ENCODE measurements at regions not wholly inside any gene's neighbourhood (a gene's known extent, or its start where the extent isn't known, plus 50 kb on each side); places are given as distances from the start of the nearest gene placed in this dataset.

- 95% methylated on average over 10 of the region's 10 CpGs for WGBS, 2 experiments
- H3K4me3 ChIP-seq (ENCODE audit: insufficient read depth, low read depth, low read length), result no peak overlapping the region
- H3K4me1 ChIP-seq (ENCODE audit: control insufficient read depth, insufficient read depth, low read length), result no peaks in the 10 kb centered on the region
- H3K9me3 ChIP-seq (ENCODE audit: control insufficient read depth, low read length), result no peaks in the 10 kb centered on the region
- H3K27me3 ChIP-seq (ENCODE audit: control insufficient read depth, insufficient read depth, low read length, poor library complexity, severe bottlenecking), result no peaks in the 10 kb centered on the region
- H3K36me3 ChIP-seq (ENCODE audit: control insufficient read depth, insufficient read depth, low read length), result no peaks in the 10 kb centered on the region
- H3K27ac ChIP-seq (ENCODE audit: insufficient read depth, low read depth, low read length, poor library complexity, severe bottlenecking), result no peak overlapping the region
These were observed 143.3 kb upstream of the GPR26 start for GRCh38 chr10:123522702-123523312.

GRCh38 chr10:123523833-123524232 is 142.3 kb upstream of the GPR26 start:
- Histone ChIP-seq H3K9me3 (ENCODE audit: control insufficient read depth, low read length) (no peaks in the 10 kb centered on the region), H3K27ac (ENCODE audit: insufficient read depth, low read depth, low read length, poor library complexity, severe bottlenecking) (no peak overlapping the region), H3K4me1 (ENCODE audit: control insufficient read depth, insufficient read depth, low read length) (no peaks in the 10 kb centered on the region), H3K4me3 (ENCODE audit: insufficient read depth, low read depth, low read length) (no peak overlapping the region), H3K27me3 (ENCODE audit: control insufficient read depth, insufficient read depth, low read length, poor library complexity, severe bottlenecking) (no peaks in the 10 kb centered on the region), H3K36me3 (ENCODE audit: control insufficient read depth, insufficient read depth, low read length) (no peaks in the 10 kb centered on the region)
- whole genome bisulfite sequencing, 2 experiments, result 90 to 91% methylated on average over 3 of the region's 3 CpGs

GRCh38 chr10:123526356-123527064 is 139.6 kb upstream of the GPR26 start:
- Histone ChIP-seq H3K9me3 (ENCODE audit: control insufficient read depth, low read length) (no peaks in the 10 kb centered on the region), H3K27ac (ENCODE audit: insufficient read depth, low read depth, low read length, poor library complexity, severe bottlenecking) (no peak overlapping the region), H3K4me1 (ENCODE audit: control insufficient read depth, insufficient read depth, low read length) (no peaks in the 10 kb centered on the region), H3K4me3 (ENCODE audit: insufficient read depth, low read depth, low read length) (no peak overlapping the region), H3K27me3 (ENCODE audit: control insufficient read depth, insufficient read depth, low read length, poor library complexity, severe bottlenecking) (no peaks in the 10 kb centered on the region), H3K36me3 (ENCODE audit: control insufficient read depth, insufficient read depth, low read length) (no peaks in the 10 kb centered on the region)
- WGBS, 2 experiments, result 93 to 94% methylated on average over 7 of the region's 7 CpGs

GRCh38 chr10:123527151-123527550 is 139.0 kb upstream of the GPR26 start:
- no peak overlapping the region for H3K4me3 ChIP-seq (ENCODE audit: insufficient read depth, low read depth, low read length)
- H3K9me3 ChIP-seq (ENCODE audit: control insufficient read depth, low read length), result no peaks in the 10 kb centered on the region
- H3K36me3 ChIP-seq (ENCODE audit: control insufficient read depth, insufficient read depth, low read length), result no peaks in the 10 kb centered on the region
- no peak overlapping the region for H3K27ac ChIP-seq (ENCODE audit: insufficient read depth, low read depth, low read length, poor library complexity, severe bottlenecking)
- H3K27me3 ChIP-seq (ENCODE audit: control insufficient read depth, insufficient read depth, low read length, poor library complexity, severe bottlenecking), result no peaks in the 10 kb centered on the region
- H3K4me1 ChIP-seq (ENCODE audit: control insufficient read depth, insufficient read depth, low read length), result no peaks in the 10 kb centered on the region

- 91 to 92% methylated on average over 10 of the region's 10 CpGs for WGBS, 2 experiments
- H3K4me3 ChIP-seq (ENCODE audit: insufficient read depth, low read depth, low read length), result no peak overlapping the region
- no peaks in the 10 kb centered on the region for H3K9me3 ChIP-seq (ENCODE audit: control insufficient read depth, low read length)
- no peaks in the 10 kb centered on the region for H3K36me3 ChIP-seq (ENCODE audit: control insufficient read depth, insufficient read depth, low read length)
- no peaks in the 10 kb centered on the region for H3K27me3 ChIP-seq (ENCODE audit: control insufficient read depth, insufficient read depth, low read length, poor library complexity, severe bottlenecking)
- H3K27ac ChIP-seq (ENCODE audit: insufficient read depth, low read depth, low read length, poor library complexity, severe bottlenecking), result no peak overlapping the region
- H3K4me1 ChIP-seq (ENCODE audit: control insufficient read depth, insufficient read depth, low read length), result no peaks in the 10 kb centered on the region
These were observed 136.9 kb upstream of the GPR26 start for GRCh38 chr10:123529146-123529760.

GRCh38 chr10:123530166-123530870 is 135.8 kb upstream of the GPR26 start:
- Histone ChIP-seq H3K4me3 (ENCODE audit: insufficient read depth, low read depth, low read length) (no peak overlapping the region), H3K4me1 (ENCODE audit: control insufficient read depth, insufficient read depth, low read length) (no peaks in the 10 kb centered on the region), H3K36me3 (ENCODE audit: control insufficient read depth, insufficient read depth, low read length) (no peaks in the 10 kb centered on the region), H3K9me3 (ENCODE audit: control insufficient read depth, low read length) (no peaks in the 10 kb centered on the region), H3K27me3 (ENCODE audit: control insufficient read depth, insufficient read depth, low read length, poor library complexity, severe bottlenecking) (no peaks in the 10 kb centered on the region), H3K27ac (ENCODE audit: insufficient read depth, low read depth, low read length, poor library complexity, severe bottlenecking) (no peak overlapping the region)
- WGBS, 2 experiments, result 81 to 83% methylated on average over 9 of the region's 9 CpGs

GRCh38 chr10:123535386-123535785 is 130.8 kb upstream of the GPR26 start:
- Histone ChIP-seq H3K4me3 (ENCODE audit: insufficient read depth, low read depth, low read length) (no peak overlapping the region), H3K4me1 (ENCODE audit: control insufficient read depth, insufficient read depth, low read length) (peaks cover 3% of the 10 kb centered on the region), H3K27me3 (ENCODE audit: control insufficient read depth, insufficient read depth, low read length, poor library complexity, severe bottlenecking) (no peaks in the 10 kb centered on the region), H3K27ac (ENCODE audit: insufficient read depth, low read depth, low read length, poor library complexity, severe bottlenecking) (no peak overlapping the region), H3K36me3 (ENCODE audit: control insufficient read depth, insufficient read depth, low read length) (no peaks in the 10 kb centered on the region), H3K9me3 (ENCODE audit: control insufficient read depth, low read length) (no peaks in the 10 kb centered on the region)
- 83 to 88% methylated on average over 5 of the region's 5 CpGs for WGBS, 2 experiments

GRCh38 chr10:123536176-123536845 is 129.8 kb upstream of the GPR26 start:
- 86 to 88% methylated on average over 6 of the region's 6 CpGs for WGBS, 2 experiments
- no peak overlapping the region for H3K4me3 ChIP-seq (ENCODE audit: insufficient read depth, low read depth, low read length)
- no peaks in the 10 kb centered on the region for H3K9me3 ChIP-seq (ENCODE audit: control insufficient read depth, low read length)
- H3K27ac ChIP-seq (ENCODE audit: insufficient read depth, low read depth, low read length, poor library complexity, severe bottlenecking), result no peak overlapping the region
- H3K4me1 ChIP-seq (ENCODE audit: control insufficient read depth, insufficient read depth, low read length), result peaks cover 3% of the 10 kb centered on the region
- H3K36me3 ChIP-seq (ENCODE audit: control insufficient read depth, insufficient read depth, low read length), result no peaks in the 10 kb centered on the region
- no peaks in the 10 kb centered on the region for H3K27me3 ChIP-seq (ENCODE audit: control insufficient read depth, insufficient read depth, low read length, poor library complexity, severe bottlenecking)

GRCh38 chr10:123537188-123537961 is 128.8 kb upstream of the GPR26 start:
- no peaks in the 10 kb centered on the region for H3K27me3 ChIP-seq (ENCODE audit: control insufficient read depth, insufficient read depth, low read length, poor library complexity, severe bottlenecking)
- no peak overlapping the region for H3K4me3 ChIP-seq (ENCODE audit: insufficient read depth, low read depth, low read length)
- no peak overlapping the region for H3K27ac ChIP-seq (ENCODE audit: insufficient read depth, low read depth, low read length, poor library complexity, severe bottlenecking)
- peaks cover 3% of the 10 kb centered on the region for H3K4me1 ChIP-seq (ENCODE audit: control insufficient read depth, insufficient read depth, low read length)
- no peaks in the 10 kb centered on the region for H3K36me3 ChIP-seq (ENCODE audit: control insufficient read depth, insufficient read depth, low read length)
- no peaks in the 10 kb centered on the region for H3K9me3 ChIP-seq (ENCODE audit: control insufficient read depth, low read length)
- WGBS, 2 experiments, result 97 to 98% methylated on average over 6 of the region's 6 CpGs
